HG03025 (cell line): ENCODE measurements at regions not wholly inside any gene's neighbourhood (a gene's known extent, or its start where the extent isn't known, plus 50 kb on each side); places are given as distances from the start of the nearest gene placed in this dataset.
"Not testable (repeated sequence)": the region's sequence is repeated elsewhere in the genome, so short reads cannot be mapped to it uniquely, and the experiment has no call there.

Source experiments
- ATAC-seq: cut with Tn5 transposase; IDR thresholded peaks from one replicate; pipeline ENCODE4 v1.9.1; 2021; ENCODE audit warnings: mild to moderate bottlenecking, moderate library complexity; ENCODE audit not compliant: unreplicated experiment, low FRiP score

DNA sequence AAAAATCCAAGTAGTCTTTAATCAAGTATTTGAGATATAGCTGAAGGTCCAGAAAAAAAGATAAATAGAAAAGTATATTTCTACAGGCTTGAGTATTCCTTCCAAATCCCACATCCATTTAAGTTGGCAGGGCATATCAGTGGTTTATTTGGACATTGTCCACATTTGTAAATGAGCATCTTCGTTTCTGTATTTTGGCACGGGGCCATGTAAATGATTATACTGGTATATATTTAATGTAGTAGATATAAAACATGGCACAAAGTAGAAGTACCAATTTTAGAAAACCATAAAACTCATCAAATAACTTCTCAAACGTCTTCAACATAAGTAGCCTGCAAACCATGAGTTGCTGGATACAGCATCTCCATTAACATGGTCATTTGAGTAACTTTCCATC lies 437.4 kb upstream of the SOX5 start:
- ATAC-seq, result no peak

DNA sequence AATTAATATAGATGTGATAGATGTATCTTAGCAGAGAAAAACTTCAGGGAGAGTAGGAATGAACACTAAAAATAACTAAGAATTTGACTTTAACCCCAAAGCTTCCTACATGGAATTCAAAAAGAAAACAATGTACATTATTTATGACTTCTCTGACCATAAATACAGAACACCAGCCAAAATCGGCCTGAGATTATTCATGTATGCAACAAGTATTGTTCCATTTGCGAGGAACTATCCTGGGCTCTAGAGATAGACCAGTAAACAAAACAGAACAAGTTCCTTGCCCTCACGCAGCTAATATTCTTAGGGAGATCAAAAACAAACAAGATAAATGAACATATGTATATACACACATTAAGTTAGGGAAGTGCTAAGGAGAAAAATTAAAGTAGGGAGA lies 432.3 kb upstream of the SOX5 start:
- no peak for ATAC-seq

DNA sequence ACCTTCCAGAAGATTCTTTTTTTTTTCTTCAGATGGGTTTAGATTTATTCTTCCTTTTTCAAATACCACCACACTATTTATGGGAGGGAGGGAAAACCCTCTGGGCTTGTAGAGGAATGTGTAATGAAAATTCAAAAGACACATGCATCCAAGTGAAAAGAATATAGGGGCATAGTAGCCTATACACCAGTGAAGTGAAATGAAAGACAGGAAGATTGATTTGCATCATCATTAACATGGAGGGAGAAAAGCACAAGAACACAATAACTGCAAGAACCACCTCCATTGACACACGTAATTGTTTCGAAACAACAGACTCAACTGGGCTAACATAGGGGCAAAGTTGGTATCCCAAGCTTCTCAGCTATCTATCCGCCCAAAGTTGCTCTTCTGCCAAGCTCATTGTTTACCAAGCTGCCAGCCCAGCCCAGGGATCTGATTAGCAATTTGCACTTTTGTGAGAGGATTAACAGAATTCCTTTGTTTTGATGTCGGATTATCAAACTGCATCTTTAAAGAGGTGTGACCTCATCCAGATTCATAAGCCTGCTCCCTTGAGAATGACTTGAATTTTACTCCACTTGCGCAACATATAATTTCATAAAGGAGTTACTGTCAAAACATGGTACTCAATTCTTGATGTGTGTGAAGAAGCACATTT lies 430.5 kb upstream of the SOX5 start:
- no peak for ATAC-seq

GRCh38 chr12:24379433-24379832 lies 430.0 kb upstream of the SOX5 start:
- ATAC-seq, result no peak

GRCh38 chr12:24378548-24379407 lies 429.3 kb upstream of the SOX5 start:
- ATAC-seq, result peak; percentile 83

GRCh38 chr12:24374452-24374851 lies 425.0 kb upstream of the SOX5 start:
- no peak for ATAC-seq

DNA sequence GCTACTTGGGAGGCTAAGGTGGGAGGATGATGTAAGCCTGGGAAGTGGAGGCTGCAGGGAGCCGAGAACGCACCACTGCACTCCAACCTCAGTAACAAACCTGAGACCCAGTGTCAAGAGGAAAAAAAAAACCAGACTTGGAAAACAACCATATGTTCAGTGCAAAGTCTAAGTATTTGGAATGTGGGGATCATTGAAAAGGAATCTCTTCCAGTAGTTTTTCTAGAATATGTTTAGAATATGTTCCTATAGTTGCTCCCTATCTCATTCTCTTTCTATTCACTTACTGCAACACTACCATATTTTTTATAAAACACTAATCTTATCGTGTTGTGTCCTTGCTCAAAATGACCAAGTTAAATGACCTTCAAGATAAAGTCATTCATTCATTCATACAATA lies 423.5 kb upstream of the SOX5 start:
- no peak for ATAC-seq

GRCh38 chr12:24366514-24366913 lies 417.0 kb upstream of the SOX5 start:
- no peak for ATAC-seq

DNA sequence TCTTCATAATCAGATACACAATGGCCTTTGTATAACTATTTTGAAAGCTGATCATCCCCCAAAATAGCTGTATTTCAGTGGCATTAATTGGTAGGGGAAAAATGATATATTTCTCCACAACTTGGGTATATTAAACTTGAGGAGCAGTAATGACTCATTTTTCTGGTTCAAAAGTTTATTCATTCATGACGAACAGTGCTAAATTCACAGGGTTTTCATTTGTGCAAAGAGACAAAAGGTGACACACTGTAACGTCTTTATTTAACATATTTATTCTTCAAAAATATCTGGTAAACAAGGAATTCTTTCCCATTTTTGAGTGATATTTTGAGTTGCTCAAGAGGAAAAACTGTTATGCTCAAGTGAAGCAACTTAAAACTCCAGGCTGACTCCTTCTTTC lies 415.5 kb upstream of the SOX5 start:
- ATAC-seq, result no peak

DNA sequence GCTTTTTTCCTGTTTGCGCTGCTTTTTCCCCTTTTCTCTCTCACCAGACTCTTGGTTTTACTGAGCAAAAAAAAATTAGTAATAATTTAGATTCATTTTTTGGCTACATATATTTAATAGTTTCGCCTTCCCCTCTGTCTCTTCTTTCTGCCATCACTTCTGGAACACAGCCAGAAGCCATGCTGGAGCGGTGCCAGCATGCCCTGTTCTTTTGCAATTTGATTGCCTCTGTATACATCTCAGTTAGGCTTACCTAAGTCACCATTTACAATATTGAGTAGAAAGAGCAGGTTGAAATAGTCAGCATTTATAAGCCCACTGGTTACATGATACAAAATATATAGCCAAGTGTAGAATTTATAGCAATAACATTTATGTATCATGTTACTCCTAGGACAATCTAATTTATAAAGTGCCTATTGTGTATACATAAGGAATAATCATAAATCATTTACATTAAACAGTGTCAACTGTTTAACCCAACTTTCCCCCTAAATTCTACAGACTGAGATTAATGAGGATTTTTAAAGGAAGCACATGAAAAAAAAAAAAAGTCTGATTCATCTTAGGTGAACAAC lies 413.8 kb upstream of the SOX5 start:
- no peak for ATAC-seq

GRCh38 chr12:24361877-24362580 lies 412.6 kb upstream of the SOX5 start:
- no peak for ATAC-seq

DNA sequence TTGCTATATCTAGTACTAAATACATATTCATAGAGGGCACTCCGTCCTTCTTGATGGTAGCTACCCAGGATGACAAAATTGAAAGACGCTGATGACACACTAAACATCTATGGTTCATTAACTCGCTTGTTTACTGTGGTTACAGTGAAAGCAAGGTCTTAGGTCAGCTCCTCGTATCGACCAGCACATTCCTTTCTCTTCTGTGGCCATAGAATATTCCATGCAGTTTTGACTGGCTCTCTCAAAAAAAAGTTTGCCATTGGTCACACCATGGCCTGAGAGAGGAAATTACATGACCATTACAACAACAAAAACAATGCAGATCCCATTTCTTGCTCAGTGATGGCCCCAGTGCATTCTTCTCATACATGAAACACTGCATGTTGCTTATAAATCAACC lies 411.4 kb upstream of the SOX5 start:
- ATAC-seq, result peak; percentile 62

DNA sequence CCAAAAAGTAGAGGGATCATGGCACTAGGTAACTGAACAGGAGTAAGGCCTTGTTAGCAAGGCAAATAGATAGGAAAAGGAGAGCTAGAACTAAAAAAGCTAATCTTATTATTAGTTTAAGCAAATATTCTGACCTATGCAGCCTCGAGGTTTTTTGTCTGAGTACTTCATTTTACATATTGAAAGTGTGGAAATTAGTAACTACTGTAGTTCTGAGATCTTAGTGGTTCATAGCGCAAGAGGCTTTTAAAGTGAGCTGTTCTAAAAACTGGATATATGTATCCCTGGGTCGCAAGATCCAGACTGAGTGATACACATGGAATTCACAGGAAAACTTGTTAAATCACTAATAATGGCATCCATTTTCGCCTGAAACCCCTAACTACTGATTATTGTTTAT lies 411.0 kb upstream of the SOX5 start:
- ATAC-seq, result peak; percentile 33

- no peak for ATAC-seq
These were observed 410.6 kb upstream of the SOX5 start for GRCh38 chr12:24360057-24360456.

DNA sequence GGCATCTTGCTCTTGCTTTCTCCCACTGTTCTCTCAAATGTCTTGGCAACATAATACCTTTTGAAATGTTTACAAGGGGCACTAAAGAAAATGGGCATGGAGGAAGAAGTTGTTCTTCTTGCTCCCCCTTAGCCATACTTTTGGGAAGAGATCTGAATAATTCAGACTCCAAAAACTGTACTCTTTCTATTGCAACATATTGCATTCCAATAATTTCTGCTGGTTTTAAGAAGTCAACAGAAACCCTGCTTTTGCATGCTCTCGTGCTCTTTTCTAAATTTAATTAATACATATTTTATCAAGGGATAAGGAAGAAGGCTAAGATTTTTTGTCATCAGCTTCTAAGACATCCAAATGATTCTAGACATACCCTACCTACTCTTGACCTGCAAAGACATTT lies 409.9 kb upstream of the SOX5 start:
- ATAC-seq, result no peak

DNA sequence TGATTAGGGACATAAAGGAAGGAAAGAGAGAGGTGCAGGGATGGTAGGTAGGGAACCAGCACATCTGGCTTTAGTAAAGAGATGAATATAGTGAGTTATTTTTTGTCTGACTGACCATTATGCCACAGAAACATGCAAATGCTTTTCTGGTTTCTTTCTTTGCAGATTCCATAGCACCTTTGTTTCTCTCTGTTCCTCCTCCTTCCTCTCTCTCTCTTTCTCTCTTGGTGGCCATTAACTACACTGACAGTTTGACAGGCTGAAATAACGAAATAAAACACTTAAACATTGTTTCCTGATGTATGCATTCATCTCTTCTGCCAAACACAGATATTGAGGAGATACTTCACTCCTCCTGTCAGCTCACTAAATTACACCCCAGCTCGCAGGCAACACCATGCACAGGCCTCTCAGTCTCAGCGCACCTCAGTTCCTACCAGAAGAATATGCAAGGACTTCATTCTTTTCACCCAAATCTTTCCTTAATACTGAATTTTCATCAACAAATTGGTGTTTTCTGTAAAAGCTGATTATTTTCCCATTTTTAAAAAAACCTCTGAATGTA lies 406.9 kb upstream of the SOX5 start:
- ATAC-seq, result peak; percentile 66

DNA sequence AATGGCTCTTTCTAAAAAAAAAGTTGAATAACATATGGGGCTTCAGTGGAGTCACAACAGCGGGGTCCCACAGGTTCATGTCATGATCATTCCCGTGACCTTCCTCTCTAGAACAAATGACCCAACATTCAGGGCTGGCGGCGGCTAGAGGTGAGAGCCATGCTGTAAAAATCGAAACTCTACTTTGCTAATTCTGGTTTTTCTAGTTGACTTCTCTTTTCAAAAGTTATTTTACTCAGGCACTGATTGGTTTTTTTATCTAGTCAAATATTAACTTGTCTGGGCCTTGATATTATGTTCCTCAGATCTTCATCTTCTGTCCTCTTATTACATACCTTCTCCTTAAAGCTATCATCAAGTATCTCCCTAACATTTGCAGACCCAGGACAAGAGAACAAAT lies 402.9 kb upstream of the SOX5 start:
- ATAC-seq, result no peak

DNA sequence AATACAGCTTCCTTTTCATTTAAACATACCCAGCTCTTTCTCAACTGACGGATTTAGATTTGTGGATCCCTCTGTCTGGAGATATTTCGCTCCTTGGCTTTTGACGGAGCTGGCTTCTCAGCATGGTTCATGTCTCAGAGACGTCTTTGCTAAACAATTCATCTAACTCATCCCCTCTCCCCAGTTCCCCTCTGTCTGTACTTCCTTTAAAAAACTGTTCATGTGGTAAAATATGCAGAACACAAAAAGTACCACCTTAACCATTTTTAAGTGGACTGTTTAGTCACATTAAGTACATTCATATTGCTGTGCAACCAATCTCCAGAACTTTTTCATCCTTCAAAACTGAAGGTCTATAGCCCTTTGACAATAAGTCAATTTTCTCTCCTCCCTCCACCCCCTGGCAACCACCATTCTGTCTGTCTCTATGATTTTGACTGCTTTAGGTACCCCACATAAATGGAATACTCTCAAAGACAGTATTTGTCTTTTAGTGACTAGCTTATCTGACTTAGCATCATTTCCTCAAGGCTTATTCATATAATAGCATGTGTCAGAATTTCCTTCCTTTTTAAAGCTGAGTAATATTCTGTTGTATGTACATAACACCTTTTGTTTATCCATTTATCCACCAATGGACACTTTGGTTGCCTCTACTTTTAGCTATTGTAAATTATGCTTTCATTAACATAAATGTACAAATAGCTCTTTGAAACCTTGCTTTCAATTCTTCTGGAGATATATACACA lies 399.8 kb upstream of the SOX5 start:
- no peak for ATAC-seq

GRCh38 chr12:24348180-24348579 lies 398.7 kb upstream of the SOX5 start:
- not testable (repeated sequence) for ATAC-seq

DNA sequence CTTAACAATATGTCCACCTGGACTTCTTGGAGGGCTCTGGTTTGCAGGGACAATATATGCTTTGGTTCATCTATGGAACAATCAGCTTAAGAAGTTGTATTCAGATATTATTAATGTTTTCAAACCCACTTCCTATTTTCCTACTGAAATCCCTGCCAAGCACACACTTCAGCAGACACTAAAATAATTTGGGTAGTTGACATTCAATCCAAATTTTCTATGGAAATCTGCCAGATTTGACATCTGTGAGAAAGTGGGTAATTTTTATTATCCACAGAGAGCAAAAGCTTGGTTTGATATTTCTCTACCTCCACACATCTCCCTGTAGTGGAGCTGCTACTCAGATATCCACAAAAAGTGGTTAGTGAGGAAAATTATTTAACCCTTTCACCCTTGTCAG lies 378.8 kb upstream of the SOX5 start:
- ATAC-seq, result no peak
